K562 (cell line): ENCODE measurements at regions not wholly inside any gene's neighbourhood (a gene's known extent, or its start where the extent isn't known, plus 50 kb on each side); places are given as distances from the start of the nearest gene placed in this dataset.
A peak's percentile ranks its signal among the peaks of the same experiment; 100 is the strongest.
"Not testable (repeated sequence)": the region's sequence is repeated elsewhere in the genome, so short reads cannot be mapped to it uniquely, and the experiment has no call there.

Source experiments
- ATAC-seq: fragments of 200-7000 bp; cut with Tn5 transposase; 3 replicates; pipeline ENCODE4 v1.9.1; 2020; ENCODE audit warnings: moderate library complexity
- BruUV-seq: library from RNA; stranded (reverse); fragments of 400-500 nt; replicated peaks from 2 replicates; lab custom pipeline; 2021; lab: Mats Ljungman, UMichigan
- CTCF ChIA-PET: fragments of 300-600 bp; formaldehyde crosslinking; extraction: SDS; loops from one replicate; lab custom pipeline; 2021; ENCODE audit warnings: low intra/inter-chr PET ratio; lab: Yijun Ruan, JAX
- POLR2A ChIA-PET: fragments of 300-600, 350-650 bp; sonication (Branson Sonifier 250); formaldehyde crosslinking; extraction: SDS; loops from one replicate; lab custom pipeline; 2021; ENCODE audit warnings: antibody characterized with exemption, inconsistent platforms; lab: Yijun Ruan, JAX
- DNase-seq, 4 experiments: peaks; one replicate each; pipeline versions ENCODE4 v3.0.0 to v3.0.0-alpha.2; 2011 to 2018; ENCODE audit warnings: low spot score in 3 of 4, mixed read lengths in 3 of 4; ENCODE audit errors: extremely low read depth in 1 of 4
- FAIRE-seq: peaks from 2 replicates; lab custom pipeline; 2011; peaks lifted over from hg19 to GRCh38; lab: Jason Lieb, UNC
- H2AFZ ChIP-seq: 2 replicates; pipeline ENCODE4 v1.6.0; 2011; ENCODE audit warnings: low read depth, low read length, control low read depth, inconsistent platforms
- H3K27ac ChIP-seq: fragments of 200-600 bp; 3 replicates; pipeline ENCODE4 v1.8.0; 2011; ENCODE audit warnings: low read depth, mild to moderate bottlenecking, control low read depth, inconsistent platforms, low read length, moderate library complexity, mixed read lengths; ENCODE audit errors: extremely low read depth
- H3K27me3 ChIP-seq, 2 experiments: fragments of 300-600 bp in 1 of 2; 2 replicates in 1 of 2; 3 replicates in 1 of 2; pipeline versions ENCODE4 v1.6.0 to v1.8.0; 2011; ENCODE audit warnings: inconsistent platforms in 2 of 2, low read length in 2 of 2, mild to moderate bottlenecking in 1 of 2, mixed read lengths in 1 of 2, moderate library complexity in 1 of 2; ENCODE audit not compliant: control insufficient read depth in 2 of 2, insufficient read depth in 2 of 2
- H3K36me3 ChIP-seq: fragments of 300-600 bp; 3 replicates; pipeline ENCODE4 v1.8.0; 2011; ENCODE audit warnings: mild to moderate bottlenecking, low read length, inconsistent platforms; ENCODE audit not compliant: control insufficient read depth, insufficient read depth
- H3K4me1 ChIP-seq, 2 experiments: fragments of 200-600 bp in 1 of 2; replicated peaks in 1 of 2; 2 replicates in 1 of 2; 3 replicates in 1 of 2; pipeline versions ENCODE4 v1.5.1 to v1.8.0; 2011; ENCODE audit warnings: inconsistent platforms in 2 of 2, low read length in 2 of 2, mild to moderate bottlenecking in 1 of 2, mixed read lengths in 1 of 2, moderate library complexity in 1 of 2; ENCODE audit not compliant: control insufficient read depth in 2 of 2, insufficient read depth in 2 of 2
- H3K4me2 ChIP-seq: 2 replicates; pipeline ENCODE4 v1.6.1; 2011; ENCODE audit warnings: low read length, control low read depth, inconsistent platforms, mixed read lengths; ENCODE audit not compliant: insufficient read depth
- H3K4me3 ChIP-seq: fragments of 200-600 bp; sonication (generic), shearing (Covaris generic); 2 replicates; pipeline ENCODE4 v1.5.1; 2016; ENCODE audit warnings: control low read depth, inconsistent platforms
- H3K79me2 ChIP-seq: fragments of 200-600 bp; 3 replicates; pipeline ENCODE4 v1.8.0; 2011; ENCODE audit warnings: low read length, inconsistent platforms; ENCODE audit not compliant: control insufficient read depth, insufficient read depth
- H3K9ac ChIP-seq, 2 experiments: 2 replicates each; pipeline versions ENCODE4 v1.6.0 to v1.6.1; 2011; ENCODE audit warnings: low read depth in 2 of 2, low read length in 2 of 2, control low read depth in 1 of 2, inconsistent platforms in 1 of 2, mild to moderate bottlenecking in 1 of 2, mixed read lengths in 1 of 2; ENCODE audit not compliant: insufficient read depth in 1 of 2
- H3K9me1 ChIP-seq: one replicate; pipeline ENCODE4 v1.6.0; 2011; ENCODE audit warnings: inconsistent platforms, mild to moderate bottlenecking, low read length, moderate library complexity; ENCODE audit not compliant: control insufficient read depth, insufficient read depth
- H3K9me3 ChIP-seq: replicated peaks from 2 replicates; pipeline ENCODE4 v1.5.1; 2011; ENCODE audit warnings: low read depth, low read length, inconsistent platforms; ENCODE audit not compliant: control insufficient read depth, insufficient read depth
- H4K20me1 ChIP-seq: replicated peaks from 2 replicates; pipeline ENCODE4 v1.6.1; 2011; ENCODE audit warnings: low read length, inconsistent platforms, mixed read lengths; ENCODE audit not compliant: control insufficient read depth, insufficient read depth
- ARHGAP35 ChIP-seq: fragments of 450-650 bp; IDR thresholded peaks from 2 replicates; pipeline ENCODE4 v1.6.1; 2018; ENCODE audit not compliant: partially characterized antibody
- RFX1 ChIP-seq: fragments of 450-650 bp; IDR thresholded peaks from 2 replicates; pipeline ENCODE4 v1.6.1; 2016; ENCODE audit warnings: mild to moderate bottlenecking, moderate library complexity
- ZNF146 ChIP-seq: IDR thresholded peaks from one replicate; pipeline ENCODE4 v1.6.1; 2018; ENCODE audit warnings: missing compliant biosample characterization; ENCODE audit not compliant: unreplicated experiment
- WGBS: fragments of 100-300 bp; shearing (Covaris generic); methylation state at CpG from one replicate; pipeline ENCODE4 v1.1.6; 2016; ENCODE audit warnings: low coverage, mixed read lengths; ENCODE audit not compliant: insufficient coverage; ENCODE audit errors: missing lambda C conversion rate; 5-methylcytosine and 5-hydroxymethylcytosine counted together
- in situ Hi-C: fragments of 300-500 bp; cut with MboI; formaldehyde crosslinking; loops from 4 replicates; pipeline ENCODE4 v1.15.0; 2018; ENCODE audit warnings: inconsistent platforms, mixed read lengths
- intact Hi-C: fragments of 100-400 bp; cut with micrococcal nuclease; formaldehyde crosslinking; loops from 2 replicates; pipeline ENCODE4 v1.14.2; 2022

GRCh38 chr7:137110091-137110509, 233.4 kb downstream of the PTN start:
- POLR2A ChIA-PET = no interaction called here
- H3K4me2 ChIP-seq = no peak overlapping the region
- ATAC-seq = no peak
- H2AFZ ChIP-seq = no peak overlapping the region
- no peaks in the 10 kb centered on the region for H3K9me1 ChIP-seq
- peak; percentile 22; the same call in 1 of the 2 replicates for TF ChIP-seq RFX1
- no peak for TF ChIP-seq ARHGAP35
- TF ChIP-seq, all 486 proteins: peak for 1
- Histone ChIP-seq H3K79me2 (no peaks in the 10 kb centered on the region), H3K36me3 (no peaks in the 10 kb centered on the region), H3K9ac (no peak overlapping the region), H3K27ac (no peak overlapping the region), H3K4me3 (no peak overlapping the region), H3K9me3 (no peaks in the 10 kb centered on the region; the same call in 1 of the 2 replicates), H3K4me1 (no peaks in the 10 kb centered on the region), H4K20me1 (no peaks in the 10 kb centered on the region), H3K27me3 (no peaks in the 10 kb centered on the region)
- BruUV-seq = no TSS peak
- FAIRE-seq (no peak), DNase-seq (no peak)
- CTCF ChIA-PET = no interaction called here
- in situ Hi-C loops (no loop called here), intact Hi-C loops (no loop called here)
- WGBS = 0% methylated on average over 3 of the region's 3 CpGs

GRCh38 chr7:137107802-137108201, 235.7 kb downstream of the PTN start:
- H4K20me1 ChIP-seq, BruUV-seq, DNase-seq, H3K79me2 ChIP-seq, H3K27ac ChIP-seq, in situ Hi-C loops, H2AFZ ChIP-seq, H3K4me2 ChIP-seq, H3K27me3 ChIP-seq, intact Hi-C loops, H3K9ac ChIP-seq, POLR2A ChIA-PET, ATAC-seq, CTCF ChIA-PET, H3K9me3 ChIP-seq, FAIRE-seq, H3K36me3 ChIP-seq, H3K9me1 ChIP-seq, H3K4me1 ChIP-seq, H3K4me3 ChIP-seq: not testable (repeated sequence)
- TF ChIP-seq ZNF146 = peak; percentile 70
- 0% methylated on average over 2 of the region's 2 CpGs for WGBS

GRCh38 chr7:137103526-137103925, 235.1 kb downstream of the CHRM2 start:
- H3K4me3 ChIP-seq, H3K79me2 ChIP-seq, CTCF ChIA-PET, ATAC-seq, FAIRE-seq, H3K4me1 ChIP-seq, H3K9me3 ChIP-seq, H3K27ac ChIP-seq, in situ Hi-C loops, intact Hi-C loops, H3K36me3 ChIP-seq, H3K9ac ChIP-seq, BruUV-seq, H3K9me1 ChIP-seq, H3K4me2 ChIP-seq, H3K27me3 ChIP-seq, DNase-seq, H2AFZ ChIP-seq, H4K20me1 ChIP-seq: not testable (repeated sequence)
- POLR2A ChIA-PET = interaction anchor here (0.6 kb wide), 1 partner anchor 1500 kb away, joined by 3 read pairs; no protein-coding TSS in a partner anchor
- WGBS = 3% methylated on average over 8 of the region's 8 CpGs
